WTC11 (cell line): ENCODE measurements at regions not wholly inside any gene's neighbourhood (a gene's known extent, or its start where the extent isn't known, plus 50 kb on each side); places are given as distances from the start of the nearest gene placed in this dataset.
"Not testable (repeated sequence)": the region's sequence is repeated elsewhere in the genome, so short reads cannot be mapped to it uniquely, and the experiment has no call there.

Experiments used
- ATAC-seq: fragments of 200-7000 bp; cut with Tn5 transposase; 2 replicates; pipeline ENCODE4 v1.10.0; 2021; ENCODE audit warnings: mild to moderate bottlenecking, moderate library complexity
- CTCF ChIA-PET: fragments of 300-600 bp; sonication (Branson Sonifier 250); formaldehyde crosslinking; loops from one replicate; lab custom pipeline; 2021; ENCODE audit warnings: antibody characterized with exemption; lab: Charles Lee
- POLR2A ChIA-PET: fragments of 350-600 bp; sonication (Branson Sonifier 250); formaldehyde crosslinking; loops from one replicate; lab custom pipeline; 2021; ENCODE audit warnings: antibody characterized with exemption; lab: Charles Lee
- DNase-seq: peaks from one replicate; pipeline ENCODE4 v3.0.0; 2021; ENCODE audit warnings: low spot score
- H3K27ac Mint-ChIP-seq: 2 replicates; pipeline ENCODE4 v1.8.0; 2021; ENCODE audit warnings: mixed read lengths
- H3K27me3 Mint-ChIP-seq: 2 replicates; pipeline ENCODE4 v1.8.0; 2021; ENCODE audit warnings: low read depth, mild to moderate bottlenecking, moderate library complexity, mixed read lengths
- H3K36me3 Mint-ChIP-seq: 2 replicates; pipeline ENCODE4 v1.8.0; 2021; ENCODE audit warnings: mixed read lengths
- H3K4me1 Mint-ChIP-seq: 2 replicates; pipeline ENCODE4 v1.8.0; 2022; ENCODE audit warnings: mixed read lengths
- H3K4me3 Mint-ChIP-seq: 2 replicates; pipeline ENCODE4 v1.8.0; 2021; ENCODE audit warnings: mild to moderate bottlenecking, moderate library complexity, mixed read lengths
- H3K9me3 Mint-ChIP-seq: 2 replicates; pipeline ENCODE4 v1.8.0; 2021; ENCODE audit warnings: mixed read lengths
- CBFB ChIP-seq: sonication (generic); formaldehyde crosslinking; IDR thresholded peaks from 2 replicates; pipeline ENCODE4 v1.8.1; 2022; ENCODE audit warnings: mild to moderate bottlenecking, low read depth, missing genetic modification reagents
- CREB1 ChIP-seq: sonication (generic); formaldehyde crosslinking; IDR thresholded peaks from 2 replicates; pipeline ENCODE4 v1.8.0; 2023; ENCODE audit warnings: mild to moderate bottlenecking, missing genetic modification reagents
- E2F1 ChIP-seq: sonication (generic); formaldehyde crosslinking; IDR thresholded peaks from 2 replicates; pipeline ENCODE4 v1.8.0; 2022; ENCODE audit warnings: mild to moderate bottlenecking, missing genetic modification reagents
- E2F5 ChIP-seq: sonication (generic); formaldehyde crosslinking; IDR thresholded peaks from 2 replicates; pipeline ENCODE4 v1.8.1; 2022; ENCODE audit warnings: mild to moderate bottlenecking, moderate library complexity, missing genetic modification reagents
- ESRRA ChIP-seq: sonication (generic); formaldehyde crosslinking; IDR thresholded peaks from 2 replicates; pipeline ENCODE4 v1.8.1; 2022; ENCODE audit warnings: mild to moderate bottlenecking, missing genetic modification reagents, borderline replicate concordance
- HMGA2 ChIP-seq: fragments of 250-450 bp; sonication (Bioruptor Pico); IDR thresholded peaks from 2 replicates; pipeline ENCODE4 v1.4.0; 2021; ENCODE audit warnings: mild to moderate bottlenecking, moderate library complexity
- IRF1 ChIP-seq: sonication (generic); formaldehyde crosslinking; IDR thresholded peaks from 2 replicates; pipeline ENCODE4 v1.8.0; 2023; ENCODE audit warnings: missing genetic modification reagents
- NFATC4 ChIP-seq: fragments of 250-450 bp; sonication (Bioruptor Pico); IDR thresholded peaks from 2 replicates; pipeline ENCODE4 v1.9.0; 2021; ENCODE audit warnings: mild to moderate bottlenecking
- NFE2L1 ChIP-seq: sonication (generic); formaldehyde crosslinking; IDR thresholded peaks from 2 replicates; pipeline ENCODE4 v1.8.1; 2023; ENCODE audit warnings: missing genetic modification reagents
- OVOL2 ChIP-seq: fragments of 250-450 bp; sonication (Bioruptor Pico); IDR thresholded peaks from 2 replicates; pipeline ENCODE4 v1.9.0; 2021; ENCODE audit warnings: mild to moderate bottlenecking, borderline replicate concordance
- PRRX2 ChIP-seq: fragments of 250-450 bp; sonication (Bioruptor Pico); IDR thresholded peaks from 2 replicates; pipeline ENCODE4 v1.8.0; 2021; ENCODE audit warnings: mild to moderate bottlenecking
- SP1 ChIP-seq: sonication (generic); formaldehyde crosslinking; conservative IDR thresholded peaks from 2 replicates; pipeline ENCODE4 v1.8.1; 2022; ENCODE audit warnings: missing genetic modification reagents
- USF2 ChIP-seq: sonication (generic); formaldehyde crosslinking; IDR thresholded peaks from 2 replicates; pipeline ENCODE4 v1.8.1; 2023; ENCODE audit warnings: mild to moderate bottlenecking, missing genetic modification reagents, moderate library complexity
- ZBTB43 ChIP-seq: sonication (generic); formaldehyde crosslinking; IDR thresholded peaks from 2 replicates; pipeline ENCODE4 v1.8.1; 2023; ENCODE audit warnings: mild to moderate bottlenecking, missing genetic modification reagents
- ZNF138 ChIP-seq: sonication (generic); formaldehyde crosslinking; conservative IDR thresholded peaks from 2 replicates; pipeline ENCODE4 v1.8.1; 2022; ENCODE audit warnings: mild to moderate bottlenecking, moderate library complexity, missing genetic modification reagents
- ZNF219 ChIP-seq: sonication (generic); formaldehyde crosslinking; IDR thresholded peaks from 2 replicates; pipeline ENCODE4 v1.8.0; 2023; ENCODE audit warnings: missing genetic modification reagents, mild to moderate bottlenecking, borderline replicate concordance
- ZNF425 ChIP-seq: fragments of 250-450 bp; sonication (Bioruptor Pico); conservative IDR thresholded peaks from 2 replicates; pipeline ENCODE4 v1.9.0; 2021; ENCODE audit warnings: mild to moderate bottlenecking

GRCh38 chr20:25992146-25992545, 295.5 kb upstream of the ZNF337 start:
- H3K9me3 Mint-ChIP-seq = no peaks in the 10 kb centered on the region

GRCh38 chr20:25991756-25992130, 295.1 kb upstream of the ZNF337 start:
- Mint-ChIP-seq H3K27me3 (peaks cover 22% of the 10 kb centered on the region), H3K9me3 (no peaks in the 10 kb centered on the region), H3K4me1 (peaks cover 6% of the 10 kb centered on the region; the same call in 1 of the 2 replicates), H3K36me3 (no peaks in the 10 kb centered on the region), H3K27ac (no peak overlapping the region), H3K4me3 (no peak overlapping the region)
- ChIA-PET CTCF (no interaction called here), POLR2A (no interaction called here)
- ATAC-seq = no peak
- no peak for DNase-seq
- no peak for TF ChIP-seq E2F5 (CRISPR knock-in tag)
- no peak for TF ChIP-seq ZNF219 (CRISPR knock-in tag)
- no peak for TF ChIP-seq ZBTB43 (CRISPR knock-in tag)
- no peak for TF ChIP-seq CBFB
- TF ChIP-seq CREB1 = no peak
- no peak for TF ChIP-seq E2F1 (CRISPR knock-in tag)
- TF ChIP-seq ZNF138 (CRISPR knock-in tag) = no peak
- TF ChIP-seq SP1 (CRISPR knock-in tag) = no peak
- no peak for TF ChIP-seq OVOL2 (CRISPR knock-in tag)
- TF ChIP-seq USF2 (CRISPR knock-in tag) = no peak
- TF ChIP-seq IRF1 (CRISPR knock-in tag) = no peak
- TF ChIP-seq PRRX2 (CRISPR knock-in tag) = no peak
- no peak for TF ChIP-seq NFE2L1 (CRISPR knock-in tag)
- TF ChIP-seq HMGA2 (CRISPR knock-in tag) = no peak

More at GRCh38 chr20:25992146-25992545, 295.5 kb upstream of the ZNF337 start:
- CTCF ChIA-PET = no interaction called here
- POLR2A ChIA-PET = no interaction called here
- no peaks in the 10 kb centered on the region for H3K36me3 Mint-ChIP-seq
- H3K4me1 Mint-ChIP-seq = peaks cover 6% of the 10 kb centered on the region; the same call in 1 of the 2 replicates
- no peak; the same call in 1 of the 2 replicates for ATAC-seq
- H3K4me3 Mint-ChIP-seq = no peak overlapping the region
- peaks cover 18% of the 10 kb centered on the region for H3K27me3 Mint-ChIP-seq
- TF ChIP-seq IRF1 (CRISPR knock-in tag) = no peak
- DNase-seq = no peak
- H3K27ac Mint-ChIP-seq = no peak overlapping the region

- ATAC-seq (no peak), DNase-seq (no peak)
- peaks cover 27% of the 10 kb centered on the region for H3K27me3 Mint-ChIP-seq
- no peak for TF ChIP-seq ZNF425 (CRISPR knock-in tag)
- no peak for TF ChIP-seq ESRRA (CRISPR knock-in tag)
- TF ChIP-seq NFATC4 = no peak
- H3K4me1 Mint-ChIP-seq = peaks cover 6% of the 10 kb centered on the region; the same call in 1 of the 2 replicates
- no peaks in the 10 kb centered on the region for H3K9me3 Mint-ChIP-seq
- H3K27ac Mint-ChIP-seq = no peak overlapping the region
- H3K36me3 Mint-ChIP-seq = no peaks in the 10 kb centered on the region
- ChIA-PET CTCF (no interaction called here), POLR2A (no interaction called here)
- no peak overlapping the region for H3K4me3 Mint-ChIP-seq
Measured at GRCh38 chr20:25991051-25991755, 294.6 kb upstream of the ZNF337 start.

GRCh38 chr20:25989686-25990085, 293.0 kb upstream of the ZNF337 start:
- H3K27ac Mint-ChIP-seq, POLR2A ChIA-PET, H3K9me3 Mint-ChIP-seq, H3K4me1 Mint-ChIP-seq, DNase-seq, H3K36me3 Mint-ChIP-seq, ATAC-seq, CTCF ChIA-PET, H3K4me3 Mint-ChIP-seq: not testable (repeated sequence)
- peaks cover 36% of the 10 kb centered on the region for H3K27me3 Mint-ChIP-seq
